ENCODE measurements at regions not wholly inside any gene's neighbourhood (a gene's known extent, or its start where the extent isn't known, plus 50 kb on each side); places are given as distances from the start of the nearest gene placed in this dataset.

GRCh38 chr1:47638240-47638639, 200.4 kb downstream of the FOXD2 start (continued):
- no peak for TF ChIP-seq E2F1 (CRISPR knock-in tag; IDR thresholded peaks at IDR 0.05)
- TF ChIP-seq ZNF317 (CRISPR knock-in tag; IDR thresholded peaks at IDR 0.05; ENCODE audit: borderline replicate concordance, low read depth) = no peak
- TF ChIP-seq NR2C2 (CRISPR knock-in tag; IDR thresholded peaks at IDR 0.05) = no peak

GRCh38 chr1:47638713-47639112, 200.9 kb downstream of the FOXD2 start:
- ChIA-PET CTCF (interaction anchor here (1.3 to 1.7 kb wide), 2 partner anchors 87 to 201 kb away, joined by 3 read pairs; partner anchors contain the start of gene FOXD2), POLR2A (no interaction called here)
- Mint-ChIP-seq H3K4me3 (no peak overlapping the region), H3K36me3 (no peaks in the 10 kb centered on the region), H3K27me3 (ENCODE audit: low read depth) (peaks cover 7% of the 10 kb centered on the region), H3K4me1 (no peaks in the 10 kb centered on the region), H3K9me3 (no peaks in the 10 kb centered on the region), H3K27ac (no peak overlapping the region)
- TF ChIP-seq GRHL2 (CRISPR knock-in tag; IDR thresholded peaks at IDR 0.05; ENCODE audit: insufficient replicate concordance, severe bottlenecking) = no peak
- TF ChIP-seq AR (CRISPR knock-in tag; IDR thresholded peaks at IDR 0.05) = no peak
- no peak for TF ChIP-seq SMAD4 (CRISPR knock-in tag; IDR thresholded peaks at IDR 0.05)
- TF ChIP-seq NFATC4 (CRISPR knock-in tag; IDR thresholded peaks at IDR 0.05) = no peak
- no peak for TF ChIP-seq ERG (CRISPR knock-in tag; IDR thresholded peaks at IDR 0.05)
- no peak for TF ChIP-seq MAX (CRISPR knock-in tag; IDR thresholded peaks at IDR 0.05)
- no peak for TF ChIP-seq ZBTB43 (CRISPR knock-in tag; IDR thresholded peaks at IDR 0.05)
- DNase-seq (ENCODE audit: low spot score) (no peak), ATAC-seq (no peak)

GRCh38 chr1:47643306-47644211, 205.7 kb downstream of the FOXD2 start:
- H3K27ac Mint-ChIP-seq = no peak overlapping the region
- no peaks in the 10 kb centered on the region for H3K36me3 Mint-ChIP-seq
- no peak for TF ChIP-seq PREB (CRISPR knock-in tag; IDR thresholded peaks at IDR 0.05; ENCODE audit: borderline replicate concordance)
- ATAC-seq (0 out of 2 replicates have a peak, but pooled peaks have one; percentile 51), DNase-seq (ENCODE audit: low spot score) (no peak)
- no peaks in the 10 kb centered on the region for H3K9me3 Mint-ChIP-seq
- CTCF ChIA-PET = interaction anchor here (1.0 to 3.9 kb wide), 4 partner anchors 74 to 206 kb away, joined by 3 to 17 read pairs (median 4); partner anchors contain the start of gene FOXD2
- peaks cover 6% of the 10 kb centered on the region; the same call in 1 of the 2 replicates for H3K4me1 Mint-ChIP-seq
- peaks cover 5% of the 10 kb centered on the region; the same call in 1 of the 2 replicates for H3K27me3 Mint-ChIP-seq (ENCODE audit: low read depth)
- POLR2A ChIA-PET = no interaction called here
- no peak overlapping the region for H3K4me3 Mint-ChIP-seq

All from WTC11 (cell line).